Loucy (cell line): ENCODE measurements at regions not wholly inside any gene's neighbourhood (a gene's known extent, or its start where the extent isn't known, plus 50 kb on each side); places are given as distances from the start of the nearest gene placed in this dataset.
A peak's percentile ranks its signal among the peaks of the same experiment; 100 is the strongest.

Experiments
- H2AFZ ChIP-seq: fragments of 200-600 bp; sonication (generic); 2 replicates; pipeline ENCODE4 v1.6.0; 2016; ENCODE audit warnings: antibody characterized with exemption, mild to moderate bottlenecking, low read length, moderate library complexity
- H3F3A ChIP-seq: fragments of 200-600 bp; 2 replicates; pipeline ENCODE4 v1.6.0; 2016; ENCODE audit warnings: antibody characterized with exemption, low read depth, mild to moderate bottlenecking
- H3K27me3 ChIP-seq: fragments of 200-600 bp; sonication (generic); 2 replicates; pipeline ENCODE4 v1.6.1; 2014; ENCODE audit warnings: low read length, mild to moderate bottlenecking; ENCODE audit not compliant: insufficient read depth, poor library complexity, severe bottlenecking
- H3K36me3 ChIP-seq: fragments of 200-600 bp; sonication (generic); 2 replicates; pipeline ENCODE4 v1.6.1; 2016; ENCODE audit warnings: low read length; ENCODE audit not compliant: insufficient read depth
- H3K4me1 ChIP-seq: fragments of 200-600 bp; sonication (generic); 2 replicates; pipeline ENCODE4 v1.5.1; 2014; ENCODE audit warnings: low read length, mild to moderate bottlenecking; ENCODE audit not compliant: insufficient read depth, poor library complexity, severe bottlenecking
- H3K4me2 ChIP-seq: fragments of 200-600 bp; sonication (generic); 2 replicates; pipeline ENCODE4 v1.6.0; 2014; ENCODE audit warnings: antibody characterized with exemption, low read length, low read depth, mild to moderate bottlenecking; ENCODE audit not compliant: poor library complexity, severe bottlenecking
- H3K4me3 ChIP-seq: fragments of 200-600 bp; sonication (generic); 2 replicates; pipeline ENCODE4 v1.5.1; 2014; ENCODE audit warnings: low read length, mild to moderate bottlenecking, mixed read lengths; ENCODE audit not compliant: poor library complexity, severe bottlenecking
- H3K79me2 ChIP-seq: fragments of 200-600 bp; sonication (generic); 2 replicates; pipeline ENCODE4 v1.6.1; 2014; ENCODE audit warnings: low read length; ENCODE audit not compliant: insufficient read depth
- H3K9ac ChIP-seq: fragments of 200-600 bp; sonication (generic); 2 replicates; pipeline ENCODE4 v1.6.0; 2014; ENCODE audit warnings: mild to moderate bottlenecking, low read depth, low read length, moderate library complexity; ENCODE audit not compliant: poor library complexity, severe bottlenecking
- H3K9me2 ChIP-seq: fragments of 200-600 bp; sonication (generic); replicated peaks from 2 replicates; pipeline ENCODE4 v1.6.1; 2016; ENCODE audit warnings: low read depth, low read length, mixed read lengths
- H3K9me3 ChIP-seq: fragments of 200-600 bp; sonication (generic); 2 replicates; pipeline ENCODE4 v1.6.1; 2014; ENCODE audit warnings: mild to moderate bottlenecking, antibody characterized with exemption, low read length, low read depth; ENCODE audit not compliant: insufficient read depth
- H4K20me1 ChIP-seq: fragments of 200-600 bp; sonication (generic); 2 replicates; pipeline ENCODE4 v1.6.0; 2014; ENCODE audit warnings: antibody characterized with exemption, low read length, mild to moderate bottlenecking; ENCODE audit not compliant: insufficient read depth, poor library complexity, severe bottlenecking
- CTCF ChIP-seq: fragments of 200-600 bp; sonication (generic); conservative IDR thresholded peaks from 2 replicates; pipeline ENCODE4 v1.5.1; 2014; ENCODE audit warnings: mild to moderate bottlenecking, antibody characterized with exemption, low read length
- EZH2phosphoT487 ChIP-seq: fragments of 200-600 bp; IDR thresholded peaks from 2 replicates; pipeline ENCODE4 v1.6.1; 2018; ENCODE audit warnings: antibody characterized with exemption, mild to moderate bottlenecking, moderate library complexity, borderline replicate concordance

GRCh38 chr13:61148211-61148610, 267.4 kb downstream of the PCDH20 start:
- H3K4me2 ChIP-seq, result no peak overlapping the region
- H3K4me1 ChIP-seq, result peaks cover 7% of the 10 kb centered on the region
- no peak overlapping the region for H3K4me3 ChIP-seq
- no peaks in the 10 kb centered on the region for H4K20me1 ChIP-seq
- H2AFZ ChIP-seq, result no peak overlapping the region
- peaks cover 16% of the 10 kb centered on the region; the same call in 1 of the 2 replicates for H3K9me3 ChIP-seq
- no peaks in the 10 kb centered on the region for H3K36me3 ChIP-seq
- no peaks in the 10 kb centered on the region for H3K27me3 ChIP-seq
- H3K79me2 ChIP-seq, result no peaks in the 10 kb centered on the region
- H3K9me2 ChIP-seq, result no peaks in the 10 kb centered on the region
- no peak for TF ChIP-seq EZH2phosphoT487
- no peak for TF ChIP-seq CTCF
- no peak overlapping the region for H3K9ac ChIP-seq
- no peaks in the 10 kb centered on the region for H3F3A ChIP-seq

GRCh38 chr13:61146571-61146970, 269.1 kb downstream of the PCDH20 start:
- no peak for TF ChIP-seq EZH2phosphoT487
- TF ChIP-seq CTCF, result no peak
- peaks cover 16% of the 10 kb centered on the region; the same call in 1 of the 2 replicates for H3K9me3 ChIP-seq

GRCh38 chr13:61146158-61146557, 269.5 kb downstream of the PCDH20 start:
- H2AFZ ChIP-seq, result no peak overlapping the region
- H3K9ac ChIP-seq, result no peak overlapping the region
- no peaks in the 10 kb centered on the region for H3F3A ChIP-seq
- no peaks in the 10 kb centered on the region for H3K9me2 ChIP-seq
- peak overlapping the region; percentile 51 for H3K4me2 ChIP-seq
- H3K4me1 ChIP-seq, result peaks cover 7% of the 10 kb centered on the region
- peaks cover 16% of the 10 kb centered on the region; the same call in 1 of the 2 replicates for H3K9me3 ChIP-seq
- no peaks in the 10 kb centered on the region for H3K79me2 ChIP-seq
- no peaks in the 10 kb centered on the region for H3K36me3 ChIP-seq
- no peak overlapping the region for H3K4me3 ChIP-seq
- no peaks in the 10 kb centered on the region for H4K20me1 ChIP-seq
- TF ChIP-seq CTCF (no peak), EZH2phosphoT487 (no peak)
- H3K27me3 ChIP-seq, result no peaks in the 10 kb centered on the region

More at GRCh38 chr13:61146571-61146970, 269.1 kb downstream of the PCDH20 start:
- peaks cover 7% of the 10 kb centered on the region for H3K4me1 ChIP-seq
- no peak overlapping the region for H3K9ac ChIP-seq
- H3F3A ChIP-seq, result no peaks in the 10 kb centered on the region
- no peak overlapping the region for H2AFZ ChIP-seq
- no peaks in the 10 kb centered on the region for H4K20me1 ChIP-seq
- no peak overlapping the region for H3K4me3 ChIP-seq
- H3K27me3 ChIP-seq, result no peaks in the 10 kb centered on the region
- H3K9me2 ChIP-seq, result no peaks in the 10 kb centered on the region
- peak overlapping the region; percentile 51 for H3K4me2 ChIP-seq
- H3K36me3 ChIP-seq, result no peaks in the 10 kb centered on the region
- H3K79me2 ChIP-seq, result no peaks in the 10 kb centered on the region
